GM23248 (cell line): ENCODE measurements at regions not wholly inside any gene's neighbourhood (a gene's known extent, or its start where the extent isn't known, plus 50 kb on each side); places are given as distances from the start of the nearest gene placed in this dataset.

Experiments
- DNase-seq: peaks from one replicate; pipeline ENCODE4 v3.0.0-alpha.2; 2015
- H2AFZ ChIP-seq: fragments of 200-600 bp; sonication (generic); 2 replicates; pipeline ENCODE4 v1.6.1; 2016; ENCODE audit warnings: antibody characterized with exemption
- H3F3A ChIP-seq: fragments of 200-600 bp; sonication (generic); 2 replicates; pipeline ENCODE4 v1.6.1; 2016; ENCODE audit warnings: mild to moderate bottlenecking, antibody characterized with exemption, mixed run types; ENCODE audit not compliant: insufficient read depth
- H3K27ac ChIP-seq: fragments of 200-600 bp; sonication (generic); 2 replicates; pipeline ENCODE4 v1.5.1; 2016; ENCODE audit warnings: mild to moderate bottlenecking
- H3K27me3 ChIP-seq: fragments of 200-600 bp; sonication (generic); replicated peaks from 2 replicates; pipeline ENCODE4 v1.6.1; 2016; ENCODE audit warnings: mild to moderate bottlenecking; ENCODE audit not compliant: insufficient read depth
- H3K36me3 ChIP-seq: fragments of 200-600 bp; sonication (generic); 2 replicates; pipeline ENCODE4 v1.6.1; 2016; ENCODE audit warnings: low read depth, mild to moderate bottlenecking
- H3K4me1 ChIP-seq: fragments of 200-600 bp; sonication (generic); 2 replicates; pipeline ENCODE4 v1.6.1; 2016; ENCODE audit warnings: mild to moderate bottlenecking; ENCODE audit not compliant: insufficient read depth
- H3K4me2 ChIP-seq: fragments of 200-600 bp; sonication (generic); one replicate; pipeline ENCODE4 v1.6.1; 2016; ENCODE audit warnings: mild to moderate bottlenecking; ENCODE audit not compliant: unreplicated experiment
- H3K4me3 ChIP-seq: fragments of 200-600 bp; sonication (generic); 2 replicates; pipeline ENCODE4 v1.5.1; 2016; ENCODE audit warnings: mild to moderate bottlenecking
- H3K79me2 ChIP-seq: fragments of 200-600 bp; sonication (generic); 2 replicates; pipeline ENCODE4 v1.6.1; 2016; ENCODE audit warnings: mild to moderate bottlenecking; ENCODE audit not compliant: insufficient read depth
- H3K9ac ChIP-seq: fragments of 200-600 bp; sonication (generic); 2 replicates; pipeline ENCODE4 v1.6.1; 2016; ENCODE audit warnings: mild to moderate bottlenecking
- H3K9me2 ChIP-seq: fragments of 200-600 bp; sonication (generic); 2 replicates; pipeline ENCODE4 v1.6.1; 2016; ENCODE audit warnings: mixed run types, mild to moderate bottlenecking, moderate library complexity; ENCODE audit not compliant: insufficient read depth
- H3K9me3 ChIP-seq: fragments of 200-600 bp; sonication (generic); one replicate; pipeline ENCODE4 v1.6.1; 2017; ENCODE audit warnings: low read depth
- H4K20me1 ChIP-seq: fragments of 200-600 bp; sonication (generic); 2 replicates; pipeline ENCODE4 v1.6.0; 2016; ENCODE audit not compliant: insufficient read depth
- EZH2 ChIP-seq: fragments of 200-600 bp; sonication (generic); IDR thresholded peaks from 2 replicates; pipeline ENCODE4 v1.6.1; 2018; ENCODE audit warnings: antibody characterized with exemption, mild to moderate bottlenecking; ENCODE audit not compliant: insufficient read depth, poor library complexity, severe bottlenecking
- EZH2phosphoT487 ChIP-seq: fragments of 200-600 bp; sonication (generic); IDR thresholded peaks from 2 replicates; pipeline ENCODE4 v1.6.1; 2018; ENCODE audit warnings: antibody characterized with exemption, moderate library complexity, mild to moderate bottlenecking, low read depth; ENCODE audit not compliant: insufficient read depth
- WGBS, 2 experiments: methylation state at CpG; one replicate each; pipeline ENCODE4 v1.1.6; 2015 to 2017; ENCODE audit warnings: low lambda C conversion rate in 2 of 2, low coverage in 1 of 2; ENCODE audit errors: missing lambda C conversion rate in 2 of 2; 5-methylcytosine and 5-hydroxymethylcytosine counted together
- in situ Hi-C: fragments of 300-500 bp; cut with MboI; formaldehyde crosslinking; loops from 2 replicates; pipeline ENCODE4 v1.15.0; 2020

DNA sequence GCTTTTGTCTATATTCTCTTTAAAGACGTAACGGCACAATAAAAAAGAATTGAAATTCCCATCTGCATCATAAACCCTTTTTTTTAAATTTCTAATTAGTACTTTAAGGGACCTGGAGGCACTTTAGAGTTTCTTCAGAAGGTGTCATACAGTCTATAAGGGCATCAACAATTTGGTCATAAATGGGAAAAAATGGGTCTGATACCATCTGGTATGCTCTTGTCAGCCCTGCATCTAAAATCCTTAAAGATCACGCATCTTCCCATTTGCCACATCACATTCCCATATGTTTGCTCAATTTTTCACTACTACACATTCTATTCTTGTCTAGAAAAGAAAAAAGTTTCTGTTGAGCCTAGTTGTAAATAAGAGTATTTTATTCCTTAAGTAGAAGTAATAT, 53.8 kb downstream of the COX7C start:
- Histone ChIP-seq H3K9me3 (no peaks in the 10 kb centered on the region), H3K27ac (no peak overlapping the region), H3K79me2 (no peaks in the 10 kb centered on the region), H3F3A (no peaks in the 10 kb centered on the region), H3K36me3 (no peaks in the 10 kb centered on the region), H2AFZ (no peak overlapping the region), H3K4me2 (no peak overlapping the region), H3K27me3 (no peaks in the 10 kb centered on the region), H3K9me2 (no peaks in the 10 kb centered on the region), H3K4me3 (no peak overlapping the region), H3K9ac (no peak overlapping the region), H3K4me1 (no peaks in the 10 kb centered on the region), H4K20me1 (no peaks in the 10 kb centered on the region)
- DNase-seq: no peak
- TF ChIP-seq EZH2: no peak
- no peak for TF ChIP-seq EZH2phosphoT487
- in situ Hi-C loops: no loop called here
- 54 to 58% methylated on average over 3 of the region's 3 CpGs for WGBS, 2 experiments

DNA sequence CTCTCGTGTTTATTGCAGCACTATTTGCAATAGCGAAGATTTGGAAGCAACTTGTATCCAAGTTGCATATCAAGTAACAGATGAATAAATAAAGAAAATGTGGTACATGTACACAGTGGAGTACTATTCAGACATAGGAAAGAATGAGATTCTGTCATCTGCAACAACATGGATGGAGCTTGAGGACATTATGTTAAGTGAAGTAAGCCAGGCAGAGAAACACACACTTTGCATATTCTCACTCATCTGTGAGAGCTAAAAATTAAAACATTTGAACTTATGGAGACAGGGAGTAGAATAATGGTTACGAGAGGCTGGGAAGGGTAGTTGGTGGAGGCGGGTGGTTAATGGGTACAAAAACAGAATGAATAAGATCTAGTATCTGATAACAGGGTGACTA, 56.3 kb downstream of the COX7C start:
- no peaks in the 10 kb centered on the region for H3F3A ChIP-seq
- no peak overlapping the region for H3K9ac ChIP-seq
- no peaks in the 10 kb centered on the region for H4K20me1 ChIP-seq
- H3K4me1 ChIP-seq: no peaks in the 10 kb centered on the region
- H3K27me3 ChIP-seq: no peaks in the 10 kb centered on the region
- H3K27ac ChIP-seq: no peak overlapping the region
- H3K9me3 ChIP-seq: no peaks in the 10 kb centered on the region
- no peak overlapping the region for H2AFZ ChIP-seq
- in situ Hi-C loops: no loop called here
- DNase-seq: no peak
- no peaks in the 10 kb centered on the region for H3K9me2 ChIP-seq
- no peak overlapping the region for H3K4me2 ChIP-seq
- TF ChIP-seq EZH2phosphoT487: no peak
- TF ChIP-seq EZH2: no peak
- no peak overlapping the region for H3K4me3 ChIP-seq
- H3K36me3 ChIP-seq: no peaks in the 10 kb centered on the region
- WGBS, 2 experiments: 41 to 48% methylated on average over 4 of the region's 4 CpGs
- no peaks in the 10 kb centered on the region for H3K79me2 ChIP-seq

DNA sequence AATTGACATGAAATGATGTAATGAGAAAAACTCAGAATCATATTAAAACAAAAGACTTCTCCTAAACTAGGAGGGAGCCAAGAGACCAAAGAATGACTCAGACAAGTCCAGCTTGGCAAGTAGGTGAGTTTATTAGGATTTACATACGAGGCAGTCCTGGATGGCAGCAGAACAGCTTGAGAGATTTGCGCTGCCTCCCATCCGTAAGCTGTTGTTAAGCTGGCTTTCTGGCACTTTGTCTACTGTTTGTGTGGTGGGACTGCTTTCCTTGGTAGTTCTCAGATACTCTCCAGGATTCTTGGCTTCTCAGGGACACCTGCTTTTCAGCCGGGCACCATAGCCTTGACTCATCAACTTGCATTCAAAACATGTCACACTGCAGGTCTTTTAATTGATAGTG, 57.6 kb downstream of the COX7C start:
- H3K79me2 ChIP-seq: no peaks in the 10 kb centered on the region
- in situ Hi-C loops: no loop called here
- H2AFZ ChIP-seq: no peak overlapping the region
- H3K27me3 ChIP-seq: no peaks in the 10 kb centered on the region
- 60 to 61% methylated on average over 4 of the region's 4 CpGs for WGBS, 2 experiments
- no peaks in the 10 kb centered on the region for H3F3A ChIP-seq
- H3K4me2 ChIP-seq: no peak overlapping the region
- H3K27ac ChIP-seq: no peak overlapping the region
- H3K9ac ChIP-seq: no peak overlapping the region
- H3K4me1 ChIP-seq: no peaks in the 10 kb centered on the region
- H3K9me3 ChIP-seq: no peaks in the 10 kb centered on the region
- H3K36me3 ChIP-seq: no peaks in the 10 kb centered on the region
- DNase-seq: no peak
- TF ChIP-seq EZH2 (no peak), EZH2phosphoT487 (no peak)
- no peaks in the 10 kb centered on the region for H4K20me1 ChIP-seq
- H3K4me3 ChIP-seq: no peak overlapping the region
- no peaks in the 10 kb centered on the region for H3K9me2 ChIP-seq

DNA sequence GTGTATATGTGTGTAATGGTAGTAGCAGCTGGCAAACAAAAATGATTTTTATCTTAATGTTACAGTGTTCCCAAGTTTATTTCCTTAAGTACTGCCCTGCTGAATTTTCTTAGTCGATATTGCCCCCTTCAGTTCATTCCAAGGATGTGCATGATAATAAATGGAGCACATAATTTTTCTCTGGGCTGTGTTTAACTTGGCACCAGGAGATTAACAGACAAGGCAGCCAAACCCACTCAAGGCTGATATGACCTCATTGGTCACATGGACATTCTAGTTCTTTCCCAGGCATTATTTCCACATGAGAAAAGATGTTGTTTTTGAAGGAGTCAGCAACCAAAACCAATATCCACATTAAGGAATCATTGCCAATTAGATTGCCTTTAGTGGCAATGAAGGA, 61.8 kb downstream of the COX7C start:
- 0 to 6% methylated on average over 1 of the region's 1 CpG for WGBS, 2 experiments
- H2AFZ ChIP-seq: no peak overlapping the region
- in situ Hi-C loops: no loop called here
- H3K27ac ChIP-seq: no peak overlapping the region
- H3K27me3 ChIP-seq: 0 out of 2 replicates have a peak, but pooled peaks cover 6% of the 10 kb centered on the region
- no peaks in the 10 kb centered on the region for H3K9me3 ChIP-seq
- DNase-seq: peak; percentile 76
- no peaks in the 10 kb centered on the region for H3K36me3 ChIP-seq
- no peaks in the 10 kb centered on the region for H3K4me1 ChIP-seq
- no peak overlapping the region for H3K4me2 ChIP-seq
- no peak overlapping the region for H3K9ac ChIP-seq
- no peaks in the 10 kb centered on the region for H4K20me1 ChIP-seq
- H3K4me3 ChIP-seq: no peak overlapping the region
- H3K79me2 ChIP-seq: no peaks in the 10 kb centered on the region
- H3K9me2 ChIP-seq: no peaks in the 10 kb centered on the region
- H3F3A ChIP-seq: no peaks in the 10 kb centered on the region
- TF ChIP-seq EZH2phosphoT487: no peak

DNA sequence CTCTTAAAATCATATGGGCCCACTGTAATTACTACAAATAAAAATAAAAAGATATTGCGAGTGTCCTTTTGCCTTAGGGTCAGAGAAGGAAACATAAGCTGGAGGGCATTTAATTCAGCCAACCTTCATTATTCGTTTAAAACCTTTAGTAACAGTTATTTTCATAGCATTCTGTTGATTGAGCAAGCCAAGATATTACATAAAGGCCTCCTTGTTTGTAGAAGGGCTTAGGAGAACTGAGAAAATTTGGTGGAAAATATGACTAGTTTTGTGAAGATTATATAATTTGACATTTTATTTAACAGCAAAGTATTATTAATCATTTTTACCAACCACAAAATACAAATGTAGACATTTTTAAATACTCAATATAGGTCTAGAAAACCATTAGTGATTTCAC, 62.2 kb downstream of the COX7C start:
- no peak for TF ChIP-seq EZH2
- TF ChIP-seq EZH2phosphoT487: no peak

More for the DNA sequence above, 62.2 kb downstream of the COX7C start:
- Histone ChIP-seq H3K4me1 (no peaks in the 10 kb centered on the region), H3K36me3 (no peaks in the 10 kb centered on the region), H3K79me2 (no peaks in the 10 kb centered on the region), H3K4me2 (no peak overlapping the region), H2AFZ (no peak overlapping the region), H3F3A (no peaks in the 10 kb centered on the region), H4K20me1 (no peaks in the 10 kb centered on the region), H3K9me2 (no peaks in the 10 kb centered on the region), H3K9me3 (no peaks in the 10 kb centered on the region), H3K4me3 (no peak overlapping the region), H3K27ac (no peak overlapping the region), H3K27me3 (0 out of 2 replicates have a peak, but pooled peaks cover 6% of the 10 kb centered on the region), H3K9ac (no peak overlapping the region)
- DNase-seq: no peak
- in situ Hi-C loops: no loop called here
- WGBS, 2 experiments: 18 to 23% methylated on average over 2 of the region's 2 CpGs
